GM19468 (cell line): ENCODE measurements at regions not wholly inside any gene's neighbourhood (a gene's known extent, or its start where the extent isn't known, plus 50 kb on each side); places are given as distances from the start of the nearest gene placed in this dataset.

ENCODE experiments used
- ATAC-seq: cut with Tn5 transposase; IDR thresholded peaks from one replicate; pipeline ENCODE4 v1.9.1; 2021; ENCODE audit warnings: mild to moderate bottlenecking, moderate library complexity, moderate number of reproducible peaks; ENCODE audit not compliant: unreplicated experiment; ENCODE audit errors: extremely low read depth

- ATAC-seq, result no peak
Observed at GRCh38 chr9:106296426-106296825, 566.5 kb upstream of the ZNF462 start.

DNA sequence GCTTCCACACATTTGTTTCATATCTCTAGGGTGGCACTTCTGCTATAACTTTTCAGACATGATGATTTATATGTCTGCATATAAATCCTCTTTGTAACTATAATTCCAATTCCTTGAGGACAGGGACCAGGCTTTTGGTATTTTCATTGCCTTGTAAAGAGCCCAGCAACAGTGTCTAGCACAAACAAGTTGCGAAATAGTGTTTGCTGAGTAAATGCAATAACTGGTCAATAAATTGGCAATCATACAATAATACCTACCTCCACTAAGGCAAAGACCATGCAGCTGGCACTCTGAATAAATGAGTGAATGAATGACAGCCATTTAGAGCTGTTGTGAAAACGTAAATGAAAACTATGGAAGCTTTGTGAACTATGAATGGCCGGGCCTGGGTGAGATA is 564.0 kb upstream of the ZNF462 start:
- no peak for ATAC-seq

DNA sequence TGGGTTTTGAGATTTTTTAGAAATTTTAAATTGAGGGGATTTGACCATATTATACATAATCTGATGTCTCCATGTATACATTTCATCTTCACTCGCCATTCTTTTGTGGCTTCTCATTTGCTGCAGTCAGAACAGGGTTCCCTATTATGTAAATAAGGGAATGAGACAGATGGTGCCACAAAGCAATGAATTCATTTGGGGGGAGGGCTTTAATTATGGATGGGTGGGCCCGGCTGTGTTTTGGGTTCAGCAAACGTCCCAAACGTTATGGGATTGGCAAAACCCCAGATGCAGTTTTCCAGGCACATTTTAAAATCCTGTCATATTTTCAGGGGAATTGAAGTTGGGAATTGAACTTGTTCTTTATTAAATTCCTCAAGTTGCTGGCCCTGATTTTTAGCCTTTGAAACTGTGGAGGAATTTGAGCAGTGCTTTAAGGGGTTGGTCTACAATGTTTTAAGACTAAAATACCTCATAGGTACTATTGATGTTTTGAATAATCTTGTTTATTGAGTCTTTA is 558.5 kb upstream of the ZNF462 start:
- ATAC-seq, result no peak

DNA sequence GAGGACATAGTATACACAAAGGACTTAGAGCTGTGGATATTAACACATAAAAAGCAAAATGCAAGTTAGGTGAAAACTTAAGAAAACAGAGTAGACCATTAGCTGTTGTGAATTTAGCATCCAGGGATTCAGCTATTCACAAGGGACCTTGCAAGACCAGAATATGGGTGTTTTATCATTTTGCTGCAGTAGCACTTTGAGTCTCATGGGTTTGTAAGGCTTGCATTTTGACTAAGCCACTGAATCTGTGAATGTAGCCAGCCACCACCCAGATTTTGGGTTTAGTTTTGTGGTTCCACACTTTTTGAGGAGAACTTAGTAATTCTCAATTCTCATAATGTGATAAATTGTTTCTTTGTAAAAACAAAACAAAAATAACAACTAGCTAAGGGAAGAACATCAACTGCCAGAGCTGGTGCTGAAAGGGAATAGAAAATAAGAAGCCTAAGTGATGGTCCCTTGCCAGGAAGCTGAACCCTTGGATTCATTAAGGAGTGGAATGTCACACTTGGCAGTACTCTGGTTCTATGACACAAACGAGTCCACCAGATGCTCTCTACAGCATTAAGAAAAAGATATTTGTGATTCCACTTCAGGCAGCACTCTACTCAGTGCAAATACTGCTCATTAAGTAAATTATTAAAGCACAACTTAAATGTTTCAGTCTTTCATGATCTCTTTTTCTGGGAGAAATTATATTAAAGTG is 557.4 kb upstream of the ZNF462 start:
- no peak for ATAC-seq

DNA sequence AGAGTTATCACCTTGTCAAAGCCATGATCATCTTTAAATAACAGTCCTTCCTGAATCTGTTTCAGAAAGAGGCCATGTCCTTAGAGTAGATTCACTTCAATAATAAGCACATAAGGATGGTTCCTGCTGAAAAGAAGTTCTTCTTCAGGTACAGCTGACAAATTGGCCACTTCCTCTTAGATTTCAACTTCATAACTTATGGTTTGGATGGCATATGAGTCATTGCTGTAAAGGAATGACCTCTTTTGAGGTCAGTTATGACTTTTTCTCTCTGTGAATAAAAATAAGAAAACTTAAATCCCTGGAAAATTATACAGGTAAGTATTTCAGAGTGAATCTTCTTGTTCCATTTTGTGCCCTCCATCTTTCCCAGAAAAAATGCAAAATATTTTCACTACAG is 555.3 kb upstream of the ZNF462 start:
- no peak for ATAC-seq

DNA sequence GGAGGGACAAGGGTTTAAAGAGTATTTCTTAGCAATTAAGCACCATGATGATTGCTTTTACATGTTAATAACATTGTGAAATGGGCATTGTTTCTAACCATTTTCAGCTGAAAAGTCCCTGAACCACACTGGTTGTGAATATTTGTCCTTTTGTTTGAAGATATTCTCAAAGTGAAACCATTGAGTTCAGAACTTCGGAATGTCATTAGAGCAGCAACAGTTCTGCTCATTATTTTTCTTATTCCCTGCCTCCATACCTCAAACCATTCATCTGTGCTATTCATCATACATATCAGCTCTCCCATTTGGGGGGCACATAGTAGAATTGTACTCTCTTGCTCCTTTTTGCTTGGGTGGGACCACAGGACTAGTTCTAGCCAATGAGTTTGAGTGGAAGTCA is 553.0 kb upstream of the ZNF462 start:
- ATAC-seq, result no peak

GRCh38 chr9:106310782-106311181 is 552.2 kb upstream of the ZNF462 start:
- peak; percentile 66 for ATAC-seq

GRCh38 chr9:106312906-106313305 is 550.1 kb upstream of the ZNF462 start:
- ATAC-seq, result no peak

- ATAC-seq, result no peak
Observed at GRCh38 chr9:106314476-106314875, 548.5 kb upstream of the ZNF462 start.

DNA sequence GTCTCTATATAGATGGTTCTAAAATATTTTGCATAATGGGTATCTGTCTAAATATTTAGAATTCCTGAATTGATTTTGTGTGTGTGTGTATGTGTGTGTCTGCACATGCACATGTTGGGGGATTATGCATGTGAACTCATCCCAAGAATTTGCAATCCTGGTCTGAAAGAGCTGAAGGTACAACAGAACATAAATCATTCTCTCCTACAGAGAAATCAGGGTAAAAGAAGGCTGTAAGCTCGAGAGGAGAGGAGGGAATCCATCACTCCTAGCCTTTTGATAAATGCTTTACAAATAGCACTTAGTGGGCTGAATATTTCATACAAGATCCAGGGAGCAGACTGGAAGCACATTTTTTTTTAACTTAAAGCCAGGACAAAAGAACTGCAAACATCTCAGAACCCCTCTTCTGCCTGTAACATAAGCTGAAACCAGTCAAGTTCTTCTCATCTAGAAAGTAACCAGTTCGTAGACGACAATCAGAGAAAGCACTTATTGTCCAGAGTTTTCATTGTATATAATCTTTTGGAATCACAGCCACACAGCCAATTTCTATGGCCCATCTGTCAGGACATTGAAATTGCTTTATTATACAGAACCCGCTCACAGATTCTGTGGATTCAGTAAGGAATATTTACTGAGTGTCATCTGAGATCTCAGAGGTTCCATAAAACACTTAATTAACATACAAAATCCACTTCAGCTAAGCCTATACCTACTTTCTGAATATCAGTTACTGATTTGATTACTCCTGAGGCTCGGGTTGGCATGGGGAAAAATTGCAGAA is 541.4 kb upstream of the ZNF462 start:
- ATAC-seq, result no peak

DNA sequence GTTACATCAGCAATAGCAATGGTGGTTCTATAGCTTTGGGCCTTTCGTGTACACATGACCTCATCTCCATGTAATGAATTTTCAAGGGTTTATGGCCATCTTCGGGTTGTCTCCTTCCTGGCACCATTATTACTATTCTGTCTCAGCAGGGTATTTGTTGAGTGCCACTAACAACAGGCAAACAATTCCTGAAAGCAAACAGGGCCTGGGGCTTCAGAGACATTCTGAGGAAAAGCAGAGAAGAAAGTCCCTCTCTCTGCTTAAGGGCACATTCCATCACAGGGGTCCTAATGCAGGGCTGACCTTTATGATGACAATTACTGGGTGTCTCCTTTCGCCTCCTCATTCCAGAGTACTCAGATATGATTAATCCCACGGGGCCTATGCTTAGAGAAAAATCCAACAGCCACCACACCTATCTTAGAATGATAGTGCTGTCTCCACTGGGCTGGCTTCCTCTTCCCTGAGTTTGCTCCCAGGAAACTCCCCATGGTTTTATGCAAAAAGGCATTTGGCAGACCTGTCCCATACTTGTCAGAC is 540.2 kb upstream of the ZNF462 start:
- ATAC-seq, result no peak

- no peak for ATAC-seq
Observed at GRCh38 chr9:106324053-106324585, 538.8 kb upstream of the ZNF462 start.

GRCh38 chr9:106324591-106325280 is 538.2 kb upstream of the ZNF462 start:
- no peak for ATAC-seq

GRCh38 chr9:106326493-106326892 is 536.5 kb upstream of the ZNF462 start:
- peak; percentile 74 for ATAC-seq

DNA sequence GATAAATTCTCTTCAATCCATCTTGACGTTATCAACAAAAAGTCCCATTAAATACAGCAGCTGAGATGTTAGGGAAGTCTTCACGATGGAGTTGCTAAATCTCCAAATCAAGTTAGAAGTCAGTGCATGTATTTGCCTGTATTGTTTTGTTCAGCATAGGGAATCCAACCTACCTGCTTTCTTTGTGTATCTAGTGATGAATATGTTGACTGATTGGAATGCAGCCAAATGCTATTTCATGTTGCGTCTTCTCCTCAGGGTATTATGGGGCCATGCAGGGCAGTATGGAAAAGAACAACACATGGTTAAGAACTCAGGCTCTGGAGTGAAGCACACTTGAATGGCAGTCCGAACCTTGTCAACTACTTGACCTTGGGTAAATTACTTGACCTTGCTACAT is 529.5 kb upstream of the ZNF462 start:
- no peak for ATAC-seq

GRCh38 chr9:106334081-106334480 is 528.9 kb upstream of the ZNF462 start:
- ATAC-seq, result no peak

DNA sequence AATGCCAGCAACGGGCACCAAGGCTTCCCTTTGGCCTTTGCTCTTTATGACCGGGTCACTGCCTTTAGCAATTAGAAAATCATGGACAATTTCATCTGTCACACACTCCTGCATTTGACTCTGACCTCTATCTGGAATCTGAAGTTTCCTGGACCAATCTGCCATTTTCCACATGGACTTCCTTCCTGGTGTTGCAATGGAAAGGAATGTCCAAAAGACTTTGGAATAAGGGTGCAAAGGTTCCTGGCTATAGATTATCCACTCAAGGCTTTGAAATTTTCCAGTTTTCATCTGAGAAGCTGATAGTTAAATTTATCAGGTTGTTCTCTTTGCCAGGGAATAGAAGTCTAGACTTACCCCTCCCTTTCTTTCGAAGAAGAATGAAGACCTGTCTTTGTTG is 523.1 kb upstream of the ZNF462 start:
- ATAC-seq, result no peak

- ATAC-seq, result no peak
Observed at GRCh38 chr9:106350777-106351176, 512.2 kb upstream of the ZNF462 start.

GRCh38 chr9:106356924-106357323 is 506.0 kb upstream of the ZNF462 start:
- no peak for ATAC-seq

DNA sequence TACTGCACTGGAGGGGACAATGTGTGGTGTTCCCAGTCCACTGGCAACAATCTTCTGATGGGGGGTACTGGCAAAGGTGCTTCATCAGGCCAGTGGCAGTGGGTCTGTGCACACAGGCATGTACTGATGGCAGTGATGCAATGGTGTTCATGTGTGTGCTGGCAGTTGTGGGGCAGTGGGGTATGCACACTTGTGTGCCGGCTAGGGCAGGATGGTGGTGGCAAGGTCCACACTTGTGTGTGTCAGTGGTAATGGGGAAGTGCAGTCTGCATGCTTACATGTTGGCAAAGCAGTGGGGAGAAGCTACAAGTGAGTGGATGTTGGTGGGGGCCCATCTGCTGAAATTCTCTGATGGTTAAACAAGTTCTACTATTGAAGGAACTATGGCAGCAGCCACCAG is 504.6 kb upstream of the ZNF462 start:
- ATAC-seq, result no peak
